ENCODE measurements at regions not wholly inside any gene's neighbourhood (a gene's known extent, or its start where the extent isn't known, plus 50 kb on each side); places are given as distances from the start of the nearest gene placed in this dataset.

- no peak for DNase-seq (ENCODE audit: low spot score)
Measured at GRCh38 chr7:41133690-41134299, 569.1 kb downstream of the INHBA start.

- DNase-seq (ENCODE audit: low spot score), result no peak
Measured at GRCh38 chr7:41131956-41132355, 570.9 kb downstream of the INHBA start.

DNA sequence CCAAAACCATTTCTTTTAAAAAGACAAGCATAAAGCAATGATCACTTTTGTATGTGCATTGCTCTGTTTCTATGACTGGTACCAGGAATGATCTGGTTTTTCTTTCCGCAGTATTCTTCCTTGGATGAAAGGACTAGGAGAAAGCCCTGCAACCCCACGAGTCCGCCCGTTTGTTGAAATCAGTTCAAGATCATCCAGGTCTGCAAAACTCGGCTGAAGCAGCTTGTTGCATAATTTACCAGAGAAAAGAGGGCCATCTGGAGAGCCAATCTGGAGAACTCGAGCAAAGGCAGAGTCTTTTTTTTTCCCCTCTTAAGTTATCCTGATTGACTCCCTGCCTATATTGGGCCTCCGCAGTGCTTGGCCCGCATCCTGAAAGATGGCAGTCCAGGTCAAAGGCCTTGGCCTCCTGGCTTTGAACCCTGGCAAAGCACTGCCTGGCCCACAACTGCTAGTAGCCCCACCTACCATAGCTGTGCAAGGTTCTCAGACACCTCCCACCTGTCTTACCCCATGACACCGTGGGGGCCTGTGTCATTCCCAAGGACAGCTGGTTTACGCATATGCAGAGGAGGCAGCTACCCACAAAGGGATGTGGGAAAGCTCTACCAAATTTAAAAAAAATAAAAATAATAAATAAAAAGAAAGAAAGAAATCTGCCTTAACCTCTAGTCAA, 572.2 kb downstream of the INHBA start:
- DNase-seq (ENCODE audit: low spot score), result no peak

DNA sequence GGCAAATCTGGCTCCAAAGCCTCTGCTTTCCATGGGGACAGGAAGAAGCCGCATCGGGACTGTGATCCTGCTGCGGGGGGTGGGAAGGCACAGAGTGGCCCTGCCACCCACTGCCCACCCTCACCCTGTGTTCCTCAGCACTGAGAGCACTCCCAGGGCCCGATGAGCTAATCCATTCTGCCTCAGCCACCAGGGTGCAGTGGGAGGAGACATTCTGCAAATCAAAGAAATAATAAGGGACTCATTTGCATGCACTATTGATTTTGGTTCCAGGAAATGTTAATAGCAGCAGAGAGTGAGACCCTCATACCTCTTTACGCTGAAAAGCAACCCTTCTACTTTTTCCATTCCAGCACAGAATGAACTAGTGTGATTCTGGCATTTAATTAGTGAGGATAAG, 572.8 kb downstream of the INHBA start:
- DNase-seq (ENCODE audit: low spot score), result no peak

DNA sequence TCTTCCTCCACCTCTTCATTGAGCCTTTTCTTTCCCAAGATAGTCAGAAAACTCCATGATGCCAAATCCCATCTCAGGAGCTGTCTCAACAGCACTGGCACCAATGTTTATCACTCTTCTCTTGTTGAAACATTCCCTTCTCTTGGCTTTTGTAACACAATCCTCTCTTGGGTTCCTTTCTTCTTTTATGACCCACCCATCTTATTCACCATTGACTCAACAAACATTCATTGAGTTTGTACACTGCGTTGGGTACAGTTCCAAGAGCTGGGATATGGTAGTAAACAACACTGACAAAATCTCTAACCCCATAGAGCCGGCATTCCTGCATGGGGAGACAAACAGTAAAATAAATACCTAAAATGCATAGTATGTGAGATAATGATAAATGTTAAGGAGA, 577.5 kb downstream of the INHBA start:
- no peak for DNase-seq (ENCODE audit: low spot score)

- no peak for DNase-seq (ENCODE audit: low spot score)
Measured at GRCh38 chr7:41122256-41122987, 580.5 kb downstream of the INHBA start.

GRCh38 chr7:41121228-41121627, 581.7 kb downstream of the INHBA start:
- DNase-seq (ENCODE audit: low spot score), result no peak

GRCh38 chr7:41118486-41118885, 584.4 kb downstream of the INHBA start:
- DNase-seq (ENCODE audit: low spot score), result no peak

- DNase-seq (ENCODE audit: low spot score), result no peak
Measured at GRCh38 chr7:41117431-41117830, 585.5 kb downstream of the INHBA start.

- no peak for DNase-seq (ENCODE audit: low spot score)
Measured at GRCh38 chr7:41116817-41117216, 586.1 kb downstream of the INHBA start.

DNA sequence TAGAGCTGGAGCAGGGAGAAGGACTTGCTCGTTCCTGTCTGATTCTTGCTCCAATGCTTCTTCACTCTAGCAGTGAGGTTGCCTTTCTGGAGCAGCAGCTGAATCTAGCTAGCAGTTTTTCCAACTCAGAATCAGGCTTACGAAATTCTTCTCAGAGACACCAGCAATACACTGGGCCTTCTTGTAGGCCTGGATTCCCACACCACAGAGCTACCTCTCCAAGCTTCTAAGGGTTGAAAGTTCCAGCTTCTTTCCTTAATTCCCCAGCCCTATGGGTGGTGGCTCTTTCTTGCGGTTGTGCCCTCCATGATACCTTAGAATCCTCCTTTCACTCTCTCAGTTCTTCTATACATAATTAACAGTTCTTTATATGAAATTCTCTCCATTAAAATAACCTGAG, 586.6 kb downstream of the INHBA start:
- DNase-seq (ENCODE audit: low spot score), result no peak

GRCh38 chr7:41114691-41115090, 588.2 kb downstream of the INHBA start:
- no peak for DNase-seq (ENCODE audit: low spot score)

- DNase-seq (ENCODE audit: low spot score), result no peak
Measured at GRCh38 chr7:41114131-41114530, 588.8 kb downstream of the INHBA start.

- DNase-seq (ENCODE audit: low spot score), result no peak
Measured at GRCh38 chr7:41113719-41114118, 589.2 kb downstream of the INHBA start.

- DNase-seq (ENCODE audit: low spot score), result no peak
Measured at GRCh38 chr7:41110186-41110585, 592.7 kb downstream of the INHBA start.

- DNase-seq (ENCODE audit: low spot score), result no peak
Measured at GRCh38 chr7:41108821-41109220, 594.1 kb downstream of the INHBA start.

GRCh38 chr7:41107938-41108448, 594.9 kb downstream of the INHBA start:
- no peak for DNase-seq (ENCODE audit: low spot score)

- DNase-seq (ENCODE audit: low spot score), result no peak
Measured at GRCh38 chr7:41107330-41107937, 595.5 kb downstream of the INHBA start.

GRCh38 chr7:41104631-41105030, 598.3 kb downstream of the INHBA start:
- DNase-seq (ENCODE audit: low spot score), result no peak

DNA sequence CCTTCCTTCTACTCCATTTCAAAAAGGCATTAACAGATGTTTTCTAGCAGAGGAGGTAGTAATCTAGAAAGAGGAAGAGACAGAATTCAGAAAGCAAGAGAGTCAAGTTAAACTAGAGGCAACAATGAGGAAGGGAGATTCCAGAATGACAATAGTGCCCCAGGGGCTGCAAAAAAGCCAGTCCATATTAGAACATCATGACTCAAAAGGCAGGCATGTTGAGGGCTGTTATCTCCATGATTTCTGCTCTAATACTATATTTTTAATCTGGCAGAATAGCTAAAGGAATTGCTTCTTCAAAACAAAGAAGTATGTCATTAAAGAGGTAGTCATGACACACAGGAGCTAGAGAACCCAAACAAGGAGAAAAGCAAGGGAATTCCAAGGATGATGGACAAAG, 599.6 kb downstream of the INHBA start:
- DNase-seq (ENCODE audit: low spot score), result peak; percentile 27

DNA sequence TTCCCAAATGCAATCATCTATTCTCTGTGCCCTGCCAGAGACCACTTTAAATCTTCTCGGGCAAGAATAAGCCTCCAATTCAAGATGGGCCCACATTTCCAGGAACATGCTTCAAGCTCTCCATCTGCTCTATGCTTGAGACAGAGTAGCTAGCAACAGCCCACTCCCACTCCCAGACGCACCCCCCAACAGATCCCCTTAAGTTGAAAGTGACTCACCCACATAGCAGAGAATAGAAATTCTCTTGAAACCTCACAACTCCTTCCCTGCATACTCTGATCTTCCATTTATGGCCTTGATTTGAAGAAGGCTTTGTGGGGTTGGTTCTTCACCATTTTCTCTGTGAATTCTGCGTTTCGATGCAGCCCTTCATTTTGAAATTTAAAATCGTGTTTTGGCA, 604.0 kb downstream of the INHBA start:
- no peak for DNase-seq (ENCODE audit: low spot score)

DNA sequence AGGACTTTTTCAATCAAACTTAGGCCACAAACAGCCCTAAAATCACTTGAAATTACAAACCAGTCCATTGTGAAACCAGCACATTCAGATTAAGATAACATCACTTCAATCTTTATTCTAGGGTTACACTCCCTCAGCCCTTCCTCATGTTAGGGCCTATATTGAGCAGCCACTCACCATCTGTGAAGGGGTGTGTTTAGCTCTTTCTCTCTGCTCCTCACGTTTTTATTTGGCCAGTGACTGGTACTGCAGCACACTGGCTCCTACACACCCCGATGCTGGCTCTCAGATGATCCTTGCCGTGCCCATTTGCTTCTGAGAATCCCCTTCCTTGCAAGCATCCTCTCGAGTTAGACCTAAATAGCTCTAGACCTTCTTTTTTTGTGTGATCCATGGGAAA, 604.5 kb downstream of the INHBA start:
- no peak for DNase-seq (ENCODE audit: low spot score)

- peak; percentile 33 for DNase-seq (ENCODE audit: low spot score)
Measured at GRCh38 chr7:41097501-41097900, 605.4 kb downstream of the INHBA start.

Measured in hepatic stellate cell (primary cell).